Breast epithelium (tissue), 3 donors: ENCODE measurements at regions not wholly inside any gene's neighbourhood (a gene's known extent, or its start where the extent isn't known, plus 50 kb on each side); places are given as distances from the start of the nearest gene placed in this dataset.

ENCODE experiments used
- POLR2A ChIP-seq: fragments of 450-650 bp; IDR thresholded peaks from one replicate; pipeline ENCODE4 v1.6.1; 2016; ENCODE audit warnings: antibody characterized with exemption, mild to moderate bottlenecking, moderate library complexity
- POLR2AphosphoS5 ChIP-seq, 3 donors: sonication (generic); formaldehyde crosslinking; IDR thresholded peaks; one replicate each; pipeline ENCODE4 v1.6.1; 2017; ENCODE audit warnings: antibody characterized with exemption in 3 of 3
- TF ChIP-seq, protein P1 (sequence below), 3 donors: fragments of 450-650 bp; IDR thresholded peaks; one replicate each; pipeline ENCODE4 v1.5.1; 2016 to 2017; ENCODE audit warnings: antibody characterized with exemption in 3 of 3, mild to moderate bottlenecking in 3 of 3, moderate library complexity in 3 of 3

DNA sequence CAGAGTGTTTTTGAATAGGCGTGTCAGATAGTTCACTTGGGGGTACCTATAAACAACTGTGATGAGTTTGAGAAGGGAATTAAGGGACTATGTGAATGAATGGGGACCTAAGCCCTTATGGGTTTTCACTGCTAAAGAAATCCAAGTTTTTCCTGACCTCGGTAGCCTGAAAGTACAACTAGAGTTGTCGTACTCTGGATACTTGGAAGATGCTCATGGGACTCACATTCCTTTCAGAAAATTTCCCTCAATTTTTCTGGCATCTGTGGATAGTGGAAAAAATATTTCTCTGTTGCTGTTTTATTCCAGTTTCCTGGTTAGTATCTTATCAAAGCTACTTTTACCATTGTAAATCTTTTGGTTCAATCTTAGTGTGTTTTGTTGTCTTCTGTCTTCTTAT lies 1112.3 kb upstream of the SEMA6A start:
- TF ChIP-seq, protein P1, sequence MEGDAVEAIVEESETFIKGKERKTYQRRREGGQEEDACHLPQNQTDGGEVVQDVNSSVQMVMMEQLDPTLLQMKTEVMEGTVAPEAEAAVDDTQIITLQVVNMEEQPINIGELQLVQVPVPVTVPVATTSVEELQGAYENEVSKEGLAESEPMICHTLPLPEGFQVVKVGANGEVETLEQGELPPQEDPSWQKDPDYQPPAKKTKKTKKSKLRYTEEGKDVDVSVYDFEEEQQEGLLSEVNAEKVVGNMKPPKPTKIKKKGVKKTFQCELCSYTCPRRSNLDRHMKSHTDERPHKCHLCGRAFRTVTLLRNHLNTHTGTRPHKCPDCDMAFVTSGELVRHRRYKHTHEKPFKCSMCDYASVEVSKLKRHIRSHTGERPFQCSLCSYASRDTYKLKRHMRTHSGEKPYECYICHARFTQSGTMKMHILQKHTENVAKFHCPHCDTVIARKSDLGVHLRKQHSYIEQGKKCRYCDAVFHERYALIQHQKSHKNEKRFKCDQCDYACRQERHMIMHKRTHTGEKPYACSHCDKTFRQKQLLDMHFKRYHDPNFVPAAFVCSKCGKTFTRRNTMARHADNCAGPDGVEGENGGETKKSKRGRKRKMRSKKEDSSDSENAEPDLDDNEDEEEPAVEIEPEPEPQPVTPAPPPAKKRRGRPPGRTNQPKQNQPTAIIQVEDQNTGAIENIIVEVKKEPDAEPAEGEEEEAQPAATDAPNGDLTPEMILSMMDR (IDR thresholded peaks at IDR 0.05), result no peak
- TF ChIP-seq POLR2AphosphoS5 (IDR thresholded peaks at IDR 0.05) (no peak), POLR2A (no peak)
